C4-2B (cell line): ENCODE measurements at regions not wholly inside any gene's neighbourhood (a gene's known extent, or its start where the extent isn't known, plus 50 kb on each side); places are given as distances from the start of the nearest gene placed in this dataset.

ENCODE experiments used
- H3K27ac ChIP-seq: fragments of 450-650 bp; 2 replicates; pipeline ENCODE4 v1.5.1; 2017
- CTCF ChIP-seq: fragments of 450-650 bp; conservative IDR thresholded peaks from 2 replicates; pipeline ENCODE4 v1.5.1; 2017; ENCODE audit warnings: mild to moderate bottlenecking
- ZFX ChIP-seq: fragments of 450-650 bp; IDR thresholded peaks from 2 replicates; pipeline ENCODE4 v1.6.1; 2017

GRCh38 chr12:42893803-42894202 lies 304.3 kb upstream of the PRICKLE1 start:
- TF ChIP-seq ZFX (no peak), CTCF (no peak)
- H3K27ac ChIP-seq, result no peak overlapping the region

- TF ChIP-seq CTCF (no peak), ZFX (no peak)
- H3K27ac ChIP-seq, result no peak overlapping the region
These were observed 303.4 kb upstream of the PRICKLE1 start for GRCh38 chr12:42892702-42893551.

GRCh38 chr12:42887657-42888056 lies 298.1 kb upstream of the PRICKLE1 start:
- no peak for TF ChIP-seq ZFX
- TF ChIP-seq CTCF, result no peak
- no peak overlapping the region for H3K27ac ChIP-seq

- TF ChIP-seq CTCF, result no peak
- no peak for TF ChIP-seq ZFX
- no peak overlapping the region for H3K27ac ChIP-seq
These were observed 296.6 kb upstream of the PRICKLE1 start for GRCh38 chr12:42886160-42886559.

GRCh38 chr12:42885677-42886076 lies 296.1 kb upstream of the PRICKLE1 start:
- TF ChIP-seq CTCF (no peak), ZFX (no peak)
- H3K27ac ChIP-seq, result no peak overlapping the region

GRCh38 chr12:42884116-42884515 lies 294.6 kb upstream of the PRICKLE1 start:
- no peak overlapping the region for H3K27ac ChIP-seq
- TF ChIP-seq ZFX (no peak), CTCF (no peak)

GRCh38 chr12:42873401-42873800 lies 283.9 kb upstream of the PRICKLE1 start:
- TF ChIP-seq CTCF (no peak), ZFX (no peak)
- no peak overlapping the region for H3K27ac ChIP-seq
